GM12874 (cell line): ENCODE measurements at regions not wholly inside any gene's neighbourhood (a gene's known extent, or its start where the extent isn't known, plus 50 kb on each side); places are given as distances from the start of the nearest gene placed in this dataset.

ENCODE experiments used
- TF ChIP-seq, protein P1 (sequence below): IDR thresholded peaks from 2 replicates; pipeline ENCODE4 v1.5.1; 2011; ENCODE audit warnings: low read depth, mild to moderate bottlenecking, control low read depth, low read length, moderate library complexity; ENCODE audit not compliant: insufficient read depth

DNA sequence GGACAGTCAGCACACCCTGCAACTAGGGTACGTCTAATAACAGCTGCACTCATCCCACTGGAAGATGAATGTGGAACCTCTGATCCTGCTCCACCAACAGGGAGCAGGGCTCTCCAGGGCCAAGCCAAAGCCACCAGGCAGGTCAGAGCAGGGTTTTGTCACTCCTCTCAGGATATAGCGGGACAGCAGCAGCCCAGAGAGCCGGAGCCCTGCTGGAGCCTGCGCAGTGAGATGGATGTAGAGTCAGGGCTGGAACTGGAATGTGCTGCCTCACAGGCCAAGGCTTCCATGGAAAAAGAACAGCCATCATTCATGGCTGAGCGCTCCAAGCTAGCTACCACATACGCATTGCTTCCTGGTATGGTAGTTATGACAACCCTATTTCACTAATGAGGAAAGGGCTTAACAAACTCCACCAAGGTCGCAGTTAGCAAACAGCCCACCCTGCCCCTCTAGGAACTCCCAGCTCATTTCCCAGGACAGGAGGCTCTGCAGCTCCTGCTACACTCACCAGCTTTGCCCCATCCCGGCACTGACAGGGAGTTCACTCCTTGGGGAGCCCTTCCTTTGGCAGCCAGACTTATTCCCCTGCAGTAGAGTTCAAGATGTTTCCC, 85.2 kb downstream of the HS1BP3 start:
- TF ChIP-seq, protein P1, sequence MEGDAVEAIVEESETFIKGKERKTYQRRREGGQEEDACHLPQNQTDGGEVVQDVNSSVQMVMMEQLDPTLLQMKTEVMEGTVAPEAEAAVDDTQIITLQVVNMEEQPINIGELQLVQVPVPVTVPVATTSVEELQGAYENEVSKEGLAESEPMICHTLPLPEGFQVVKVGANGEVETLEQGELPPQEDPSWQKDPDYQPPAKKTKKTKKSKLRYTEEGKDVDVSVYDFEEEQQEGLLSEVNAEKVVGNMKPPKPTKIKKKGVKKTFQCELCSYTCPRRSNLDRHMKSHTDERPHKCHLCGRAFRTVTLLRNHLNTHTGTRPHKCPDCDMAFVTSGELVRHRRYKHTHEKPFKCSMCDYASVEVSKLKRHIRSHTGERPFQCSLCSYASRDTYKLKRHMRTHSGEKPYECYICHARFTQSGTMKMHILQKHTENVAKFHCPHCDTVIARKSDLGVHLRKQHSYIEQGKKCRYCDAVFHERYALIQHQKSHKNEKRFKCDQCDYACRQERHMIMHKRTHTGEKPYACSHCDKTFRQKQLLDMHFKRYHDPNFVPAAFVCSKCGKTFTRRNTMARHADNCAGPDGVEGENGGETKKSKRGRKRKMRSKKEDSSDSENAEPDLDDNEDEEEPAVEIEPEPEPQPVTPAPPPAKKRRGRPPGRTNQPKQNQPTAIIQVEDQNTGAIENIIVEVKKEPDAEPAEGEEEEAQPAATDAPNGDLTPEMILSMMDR, result no peak

DNA sequence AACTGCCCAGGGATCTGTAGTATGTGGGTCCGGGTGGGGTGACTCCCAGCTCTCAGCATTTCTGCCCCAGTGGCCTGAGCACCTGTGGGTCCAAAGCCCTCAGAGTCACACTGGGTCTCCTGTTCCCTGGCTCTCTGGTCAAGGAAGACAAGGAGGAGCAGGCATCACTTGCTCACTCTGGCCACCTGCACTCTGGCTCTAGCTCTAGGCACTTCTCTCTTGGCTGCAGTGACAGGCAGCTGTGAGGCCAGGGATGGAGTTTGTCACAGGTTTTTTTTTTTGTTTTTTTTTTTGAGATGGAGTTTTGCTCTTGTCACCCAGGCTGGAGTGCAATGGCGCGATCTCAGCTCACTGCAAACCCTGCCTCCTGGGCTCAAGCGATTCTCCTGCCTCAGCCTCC, 84.6 kb downstream of the HS1BP3 start:
- TF ChIP-seq, protein P1, result no peak

DNA sequence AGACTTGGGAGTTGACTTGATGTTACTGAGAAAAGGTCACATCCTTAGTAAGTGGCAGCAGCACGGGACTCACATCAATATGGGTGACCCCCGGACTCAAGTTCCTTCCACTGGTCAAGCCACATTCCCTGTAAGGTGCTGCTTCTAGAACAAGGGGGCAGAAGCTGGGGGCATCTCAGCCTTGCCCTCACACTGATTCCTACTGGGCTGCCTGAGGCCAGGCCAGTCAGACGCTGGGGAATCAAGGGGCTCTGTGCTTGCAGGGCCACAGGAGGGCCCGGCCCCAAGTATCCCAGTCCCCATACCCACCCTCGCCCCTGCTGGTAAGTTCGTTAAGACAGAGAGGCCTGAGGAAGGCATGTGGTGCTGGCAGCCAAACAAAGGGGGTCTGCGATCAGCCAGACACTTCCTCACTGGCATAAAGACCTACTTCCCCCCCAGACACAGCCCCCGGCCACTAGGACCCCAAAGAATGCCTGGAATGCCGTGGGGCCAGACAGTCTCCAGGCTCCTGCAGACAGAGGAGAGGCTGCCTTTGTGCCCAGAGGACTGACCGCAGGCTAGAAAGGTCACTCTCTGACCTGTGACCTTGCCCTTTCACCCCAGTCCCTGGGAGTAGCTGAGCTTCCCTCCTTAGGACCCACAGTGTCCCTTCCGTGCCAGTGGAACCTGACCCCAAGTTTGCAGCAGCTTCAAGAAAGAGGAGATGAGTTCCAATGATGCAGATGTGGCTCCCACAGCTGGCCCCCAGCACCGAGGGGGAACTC, 83.6 kb downstream of the HS1BP3 start:
- TF ChIP-seq, protein P1, result no peak
